ENCODE measurements at regions not wholly inside any gene's neighbourhood (a gene's known extent, or its start where the extent isn't known, plus 50 kb on each side); places are given as distances from the start of the nearest gene placed in this dataset.

DNA sequence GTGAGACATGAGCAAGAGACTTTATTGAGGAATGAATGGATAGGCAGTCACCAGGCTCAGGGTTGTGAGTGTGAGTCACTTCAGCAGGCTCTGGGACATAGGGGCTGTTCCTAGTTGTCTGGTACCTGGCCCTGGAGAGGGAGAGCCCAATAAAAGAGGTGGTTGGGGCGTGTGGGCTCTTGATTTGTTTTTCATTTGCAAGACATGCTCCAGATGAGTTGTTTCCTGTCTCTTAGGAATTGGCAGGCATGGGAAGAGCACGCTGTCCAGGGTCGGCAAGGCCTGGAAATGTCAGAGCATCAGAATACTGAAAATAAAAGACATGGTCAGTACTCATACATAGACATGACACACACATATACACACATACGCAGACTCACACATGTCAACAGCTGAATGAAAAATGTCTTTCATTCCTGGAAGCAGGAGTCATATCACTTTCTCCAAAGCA, 166.3 kb upstream of the SULF2 start:
- TF ChIP-seq, protein P1, sequence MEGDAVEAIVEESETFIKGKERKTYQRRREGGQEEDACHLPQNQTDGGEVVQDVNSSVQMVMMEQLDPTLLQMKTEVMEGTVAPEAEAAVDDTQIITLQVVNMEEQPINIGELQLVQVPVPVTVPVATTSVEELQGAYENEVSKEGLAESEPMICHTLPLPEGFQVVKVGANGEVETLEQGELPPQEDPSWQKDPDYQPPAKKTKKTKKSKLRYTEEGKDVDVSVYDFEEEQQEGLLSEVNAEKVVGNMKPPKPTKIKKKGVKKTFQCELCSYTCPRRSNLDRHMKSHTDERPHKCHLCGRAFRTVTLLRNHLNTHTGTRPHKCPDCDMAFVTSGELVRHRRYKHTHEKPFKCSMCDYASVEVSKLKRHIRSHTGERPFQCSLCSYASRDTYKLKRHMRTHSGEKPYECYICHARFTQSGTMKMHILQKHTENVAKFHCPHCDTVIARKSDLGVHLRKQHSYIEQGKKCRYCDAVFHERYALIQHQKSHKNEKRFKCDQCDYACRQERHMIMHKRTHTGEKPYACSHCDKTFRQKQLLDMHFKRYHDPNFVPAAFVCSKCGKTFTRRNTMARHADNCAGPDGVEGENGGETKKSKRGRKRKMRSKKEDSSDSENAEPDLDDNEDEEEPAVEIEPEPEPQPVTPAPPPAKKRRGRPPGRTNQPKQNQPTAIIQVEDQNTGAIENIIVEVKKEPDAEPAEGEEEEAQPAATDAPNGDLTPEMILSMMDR (IDR thresholded peaks at IDR 0.05; ENCODE audit: low read depth, low read length, poor library complexity, severe bottlenecking), result no peak
- TF ChIP-seq EZH2phosphoT487 (IDR thresholded peaks at IDR 0.05; ENCODE audit: borderline replicate concordance, low read length), result no peak
